ENCODE measurements at regions not wholly inside any gene's neighbourhood (a gene's known extent, or its start where the extent isn't known, plus 50 kb on each side); places are given as distances from the start of the nearest gene placed in this dataset.
"Not testable (repeated sequence)": the region's sequence is repeated elsewhere in the genome, so short reads cannot be mapped to it uniquely, and the experiment has no call there.

DNA sequence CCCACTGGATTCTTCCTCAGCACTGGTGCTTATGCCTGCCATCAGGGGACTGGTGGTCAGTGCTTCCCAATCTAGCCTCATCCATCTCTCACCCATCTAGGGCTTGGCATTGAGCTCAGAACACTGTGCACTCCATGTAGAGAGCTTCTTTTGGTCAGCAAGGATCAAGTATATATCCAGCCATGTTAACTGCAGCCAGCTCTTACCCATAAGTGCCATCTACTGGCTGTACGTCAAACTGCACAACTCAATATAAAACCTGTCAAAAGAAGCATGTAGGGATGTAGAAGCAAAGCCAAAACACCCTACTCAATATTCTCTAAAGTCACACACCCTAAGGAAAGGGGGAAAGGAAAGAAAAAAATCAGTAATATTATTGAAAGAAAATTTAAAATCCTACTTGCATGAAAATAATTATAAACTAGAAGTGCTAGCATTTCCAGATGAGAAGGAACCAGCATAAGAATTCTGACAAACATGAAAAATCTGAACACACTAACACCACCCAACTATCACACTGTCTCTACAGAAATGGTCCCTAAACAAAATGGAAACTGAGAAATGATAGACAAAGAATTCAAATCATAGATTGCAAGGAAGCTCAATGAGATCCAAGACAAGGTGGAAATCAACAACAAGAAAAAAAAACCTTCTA is 531.1 kb upstream of the STEAP1 start:
- DNase-seq (ENCODE audit: low spot score): no peak
- Mint-ChIP-seq H3K4me1 (ENCODE audit: low read depth) (peaks cover 22% of the 10 kb centered on the region), H3K4me3 (ENCODE audit: low read depth) (no peak overlapping the region), H3K9me3 (no peaks in the 10 kb centered on the region), H3K27me3 (ENCODE audit: low read depth) (no peaks in the 10 kb centered on the region), H3K27ac (no peak overlapping the region), H3K36me3 (ENCODE audit: low read depth) (no peaks in the 10 kb centered on the region)
- intact Hi-C loops (cut with micrococcal nuclease): loop anchor here (5.0 to 10.0 kb wide), 4 partner anchors 802 to 1381 kb away; no protein-coding TSS in a partner anchor

DNA sequence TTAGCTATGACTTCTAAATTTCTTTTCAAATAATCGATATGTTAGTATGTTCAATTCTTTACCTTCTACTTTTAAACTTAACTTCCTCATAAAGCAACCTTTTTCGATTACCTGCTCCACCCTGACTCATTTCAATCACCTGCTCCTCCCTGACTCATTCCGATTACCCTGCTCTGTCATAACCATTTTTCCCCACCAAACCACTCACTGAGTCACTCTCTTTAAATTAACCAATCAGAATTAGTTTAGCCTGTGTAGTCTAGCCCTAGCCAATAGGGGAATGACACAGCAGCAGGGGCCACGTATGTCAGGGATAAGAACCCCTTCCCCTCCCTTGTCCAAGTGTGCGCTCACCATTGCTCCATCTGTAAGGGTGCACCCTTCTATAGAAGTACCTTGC is 530.1 kb upstream of the STEAP1 start:
- H3K4me1 Mint-ChIP-seq (ENCODE audit: low read depth): peaks cover 20% of the 10 kb centered on the region
- H3K36me3 Mint-ChIP-seq (ENCODE audit: low read depth); H3K4me3 Mint-ChIP-seq (ENCODE audit: low read depth); DNase-seq (ENCODE audit: low spot score); H3K9me3 Mint-ChIP-seq; H3K27me3 Mint-ChIP-seq (ENCODE audit: low read depth): not testable (repeated sequence)
- peak overlapping the region; percentile 3 for H3K27ac Mint-ChIP-seq
- intact Hi-C loops (cut with micrococcal nuclease): loop anchor here (5.0 to 10.0 kb wide), 4 partner anchors 801 to 1382 kb away; no protein-coding TSS in a partner anchor

DNA sequence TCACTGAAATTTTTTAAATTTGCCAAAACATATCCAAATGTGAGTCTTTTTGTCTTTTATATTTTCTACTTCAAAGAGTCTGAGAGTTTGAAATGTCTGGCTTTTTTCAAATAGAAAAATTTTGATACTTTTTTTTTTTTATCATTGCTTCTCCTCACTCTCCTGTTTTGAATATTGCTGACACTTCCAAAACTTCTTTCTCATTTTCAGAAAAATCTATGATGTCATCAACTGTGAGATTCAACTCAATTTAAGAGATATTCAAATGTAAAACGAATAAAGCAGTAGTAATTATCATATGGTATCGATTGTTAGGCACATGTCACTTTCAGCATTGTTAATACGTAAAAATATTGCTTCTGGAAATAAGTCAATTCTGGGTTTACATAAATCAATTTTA is 505.8 kb upstream of the STEAP1 start:
- Mint-ChIP-seq H3K27ac (no peak overlapping the region), H3K4me1 (ENCODE audit: low read depth) (no peaks in the 10 kb centered on the region), H3K9me3 (no peaks in the 10 kb centered on the region), H3K4me3 (ENCODE audit: low read depth) (no peak overlapping the region), H3K36me3 (ENCODE audit: low read depth) (no peaks in the 10 kb centered on the region), H3K27me3 (ENCODE audit: low read depth) (no peaks in the 10 kb centered on the region)
- intact Hi-C loops (cut with micrococcal nuclease): no loop called here
- DNase-seq (ENCODE audit: low spot score): no peak

DNA sequence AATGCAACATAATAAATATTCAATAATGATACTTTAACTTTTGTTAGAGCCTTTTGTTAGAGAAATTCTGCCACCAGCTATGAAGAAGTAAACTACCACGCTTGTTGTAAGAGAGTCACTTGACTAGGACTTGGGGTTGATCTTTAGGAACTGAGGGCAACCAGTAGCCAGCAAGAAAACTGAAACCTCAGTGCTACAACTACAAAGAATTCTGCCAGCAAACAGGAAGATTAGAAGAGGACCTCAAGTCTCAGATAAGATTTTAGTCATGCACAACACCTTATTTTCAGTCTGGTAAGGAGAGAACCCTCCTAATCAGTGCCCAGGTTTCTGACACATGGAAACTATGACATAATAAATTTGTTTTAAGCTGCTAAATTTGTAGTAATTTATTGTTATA is 498.3 kb upstream of the STEAP1 start:
- no peak overlapping the region for H3K4me3 Mint-ChIP-seq (ENCODE audit: low read depth)
- no peaks in the 10 kb centered on the region for H3K4me1 Mint-ChIP-seq (ENCODE audit: low read depth)
- DNase-seq (ENCODE audit: low spot score): no peak
- H3K36me3 Mint-ChIP-seq (ENCODE audit: low read depth): no peaks in the 10 kb centered on the region
- intact Hi-C loops (cut with micrococcal nuclease): no loop called here
- H3K27me3 Mint-ChIP-seq (ENCODE audit: low read depth): no peaks in the 10 kb centered on the region
- H3K27ac Mint-ChIP-seq: no peak overlapping the region
- H3K9me3 Mint-ChIP-seq: no peaks in the 10 kb centered on the region

DNA sequence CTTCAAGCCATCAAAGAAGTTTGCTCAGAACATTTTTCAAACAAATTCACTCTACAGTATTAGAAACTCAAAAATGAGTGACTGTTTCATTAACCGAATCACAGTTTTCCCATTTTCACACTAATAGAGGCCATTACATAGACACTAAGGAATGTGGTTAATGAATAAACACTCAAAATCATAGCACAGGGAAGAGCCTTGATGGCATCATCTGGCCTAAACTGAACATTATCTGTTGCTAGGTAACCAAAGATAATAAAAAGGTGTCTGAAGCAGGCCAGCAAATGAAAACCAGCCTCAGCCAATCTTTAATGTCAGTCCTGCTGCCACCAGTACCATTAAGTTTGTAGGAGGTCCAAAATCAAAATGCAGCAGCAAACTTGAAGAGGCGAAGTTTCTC is 492.4 kb upstream of the STEAP1 start:
- Mint-ChIP-seq H3K27me3 (ENCODE audit: low read depth) (no peaks in the 10 kb centered on the region), H3K9me3 (no peaks in the 10 kb centered on the region), H3K27ac (no peak overlapping the region), H3K4me1 (ENCODE audit: low read depth) (no peaks in the 10 kb centered on the region), H3K4me3 (ENCODE audit: low read depth) (no peak overlapping the region), H3K36me3 (ENCODE audit: low read depth) (no peaks in the 10 kb centered on the region)
- intact Hi-C loops (cut with micrococcal nuclease): no loop called here
- DNase-seq (ENCODE audit: low spot score): no peak

DNA sequence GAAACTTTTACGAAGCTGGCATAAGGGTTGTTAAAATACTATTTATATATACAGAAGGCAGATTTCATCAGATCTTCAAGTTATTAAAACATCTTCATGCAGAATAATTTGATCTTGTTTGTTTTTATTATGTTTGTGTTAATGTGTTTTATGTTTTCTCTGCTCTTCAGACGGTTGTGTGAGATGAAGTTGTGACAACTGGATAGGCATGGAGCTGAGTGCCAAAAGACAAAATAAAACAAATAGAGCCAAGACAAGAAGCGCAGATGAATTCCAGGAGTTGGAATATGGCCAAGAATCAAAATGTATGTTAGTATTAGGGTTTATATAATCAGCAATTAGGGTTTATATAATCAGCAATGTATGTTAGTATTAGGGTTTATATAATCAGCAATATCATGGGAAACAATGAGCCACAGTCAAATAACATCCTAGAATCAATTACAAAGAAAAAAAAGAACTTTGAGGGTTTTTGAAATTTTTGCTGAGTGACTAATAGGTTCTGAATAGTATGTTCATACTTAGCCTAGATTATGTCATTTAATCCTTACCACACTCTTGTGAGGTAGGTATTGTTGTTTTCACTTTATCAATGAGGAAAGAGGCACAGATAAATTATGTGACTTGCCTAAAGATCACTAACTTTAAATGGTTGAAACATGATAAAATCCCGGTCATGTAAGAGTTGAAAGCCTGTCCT is 488.0 kb upstream of the STEAP1 start:
- no peaks in the 10 kb centered on the region for H3K27me3 Mint-ChIP-seq (ENCODE audit: low read depth)
- DNase-seq (ENCODE audit: low spot score): no peak
- H3K27ac Mint-ChIP-seq: no peak overlapping the region
- H3K4me1 Mint-ChIP-seq (ENCODE audit: low read depth): no peaks in the 10 kb centered on the region
- intact Hi-C loops (cut with micrococcal nuclease): no loop called here
- no peak overlapping the region for H3K4me3 Mint-ChIP-seq (ENCODE audit: low read depth)
- H3K9me3 Mint-ChIP-seq: no peaks in the 10 kb centered on the region
- H3K36me3 Mint-ChIP-seq (ENCODE audit: low read depth): no peaks in the 10 kb centered on the region

DNA sequence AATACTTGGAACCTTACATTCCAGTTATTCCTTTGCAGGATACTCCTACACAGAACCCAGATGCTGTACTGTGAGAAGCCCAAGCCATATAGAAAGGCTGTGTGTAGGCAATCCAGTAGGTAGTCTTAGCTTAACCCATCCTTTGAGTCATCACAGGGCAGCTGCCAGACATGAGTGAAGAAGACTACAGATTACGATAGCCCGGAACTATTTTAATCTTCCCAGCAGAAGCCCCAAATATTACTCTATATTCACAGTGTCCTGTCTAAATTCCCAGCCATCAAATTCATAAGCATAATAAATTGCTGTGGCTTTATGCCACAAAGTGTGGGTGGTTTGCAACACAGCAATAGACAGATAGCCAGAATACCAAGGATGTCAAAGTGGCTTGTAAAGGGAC is 474.1 kb upstream of the STEAP1 start:
- DNase-seq (ENCODE audit: low spot score): no peak
- no peak overlapping the region for H3K27ac Mint-ChIP-seq
- no peaks in the 10 kb centered on the region for H3K9me3 Mint-ChIP-seq
- H3K36me3 Mint-ChIP-seq (ENCODE audit: low read depth): no peaks in the 10 kb centered on the region
- no peaks in the 10 kb centered on the region for H3K4me1 Mint-ChIP-seq (ENCODE audit: low read depth)
- no peaks in the 10 kb centered on the region for H3K27me3 Mint-ChIP-seq (ENCODE audit: low read depth)
- intact Hi-C loops (cut with micrococcal nuclease): no loop called here
- no peak overlapping the region for H3K4me3 Mint-ChIP-seq (ENCODE audit: low read depth)

DNA sequence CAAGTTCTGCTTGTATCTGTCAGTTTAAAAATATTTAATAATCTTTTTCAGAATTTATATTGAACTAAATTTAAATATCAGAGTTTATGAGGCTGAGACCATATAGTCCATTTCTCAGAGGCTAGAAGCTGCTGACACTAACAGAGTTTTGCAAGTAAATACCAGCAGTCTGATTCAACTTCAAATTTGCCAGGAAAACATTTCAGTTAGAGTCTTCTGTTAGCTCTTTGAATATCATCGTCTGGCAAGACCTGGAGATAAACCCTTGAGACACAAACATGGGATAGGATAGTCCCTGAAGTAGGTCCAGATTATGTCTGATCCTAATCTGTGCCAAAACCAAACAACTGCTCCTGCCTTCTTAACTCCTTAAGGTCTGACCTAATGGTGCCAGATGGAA is 472.8 kb upstream of the STEAP1 start:
- Mint-ChIP-seq H3K27ac (no peak overlapping the region), H3K36me3 (ENCODE audit: low read depth) (no peaks in the 10 kb centered on the region), H3K4me1 (ENCODE audit: low read depth) (no peaks in the 10 kb centered on the region), H3K27me3 (ENCODE audit: low read depth) (no peaks in the 10 kb centered on the region), H3K9me3 (no peaks in the 10 kb centered on the region), H3K4me3 (ENCODE audit: low read depth) (no peak overlapping the region)
- DNase-seq (ENCODE audit: low spot score): no peak
- intact Hi-C loops (cut with micrococcal nuclease): no loop called here

DNA sequence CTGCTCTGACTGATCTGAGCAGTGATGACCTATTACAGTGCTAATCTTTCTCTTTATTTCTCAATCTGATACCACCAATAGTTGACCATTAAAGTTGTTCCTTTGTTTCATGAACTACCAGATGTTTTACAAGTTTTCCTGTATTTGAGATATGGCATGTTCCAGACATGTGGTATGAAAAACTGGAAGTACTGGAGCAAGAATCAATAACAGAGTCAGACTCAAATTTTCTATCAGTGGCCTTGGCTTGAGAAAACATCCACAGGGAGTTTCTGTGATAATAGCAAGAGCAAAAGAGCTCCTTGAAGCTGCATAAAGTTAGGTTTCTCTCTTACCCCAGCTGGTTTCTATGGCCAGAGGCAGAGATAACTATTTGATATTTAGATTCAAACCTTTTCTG is 469.0 kb upstream of the STEAP1 start:
- H3K4me1 Mint-ChIP-seq (ENCODE audit: low read depth): no peaks in the 10 kb centered on the region
- H3K36me3 Mint-ChIP-seq (ENCODE audit: low read depth): no peaks in the 10 kb centered on the region
- intact Hi-C loops (cut with micrococcal nuclease): no loop called here
- H3K4me3 Mint-ChIP-seq (ENCODE audit: low read depth): no peak overlapping the region
- no peaks in the 10 kb centered on the region for H3K9me3 Mint-ChIP-seq
- H3K27me3 Mint-ChIP-seq (ENCODE audit: low read depth): no peaks in the 10 kb centered on the region
- no peak overlapping the region for H3K27ac Mint-ChIP-seq
- DNase-seq (ENCODE audit: low spot score): no peak

DNA sequence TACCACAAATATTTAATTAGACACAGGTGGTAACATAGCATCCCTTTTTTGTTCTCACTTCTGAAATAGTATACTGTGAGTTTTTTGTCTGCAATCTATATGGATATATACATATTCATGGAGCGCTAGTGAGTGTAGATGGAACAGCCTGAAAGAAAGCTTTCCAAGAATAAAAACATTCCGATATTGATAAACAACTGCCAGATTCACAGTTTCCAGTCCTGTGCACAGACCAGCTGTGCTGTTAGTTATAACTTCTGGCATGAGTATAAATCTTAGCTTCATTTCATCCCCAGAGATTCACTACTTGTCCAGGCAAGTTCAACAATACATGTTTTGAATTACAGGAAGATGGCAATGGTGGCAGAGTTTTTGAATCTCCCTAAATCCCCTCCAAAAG is 467.1 kb upstream of the STEAP1 start:
- Mint-ChIP-seq H3K4me1 (ENCODE audit: low read depth) (no peaks in the 10 kb centered on the region), H3K36me3 (ENCODE audit: low read depth) (no peaks in the 10 kb centered on the region), H3K27me3 (ENCODE audit: low read depth) (no peaks in the 10 kb centered on the region), H3K4me3 (ENCODE audit: low read depth) (no peak overlapping the region), H3K9me3 (no peaks in the 10 kb centered on the region), H3K27ac (no peak overlapping the region)
- intact Hi-C loops (cut with micrococcal nuclease): no loop called here
- no peak for DNase-seq (ENCODE audit: low spot score)

DNA sequence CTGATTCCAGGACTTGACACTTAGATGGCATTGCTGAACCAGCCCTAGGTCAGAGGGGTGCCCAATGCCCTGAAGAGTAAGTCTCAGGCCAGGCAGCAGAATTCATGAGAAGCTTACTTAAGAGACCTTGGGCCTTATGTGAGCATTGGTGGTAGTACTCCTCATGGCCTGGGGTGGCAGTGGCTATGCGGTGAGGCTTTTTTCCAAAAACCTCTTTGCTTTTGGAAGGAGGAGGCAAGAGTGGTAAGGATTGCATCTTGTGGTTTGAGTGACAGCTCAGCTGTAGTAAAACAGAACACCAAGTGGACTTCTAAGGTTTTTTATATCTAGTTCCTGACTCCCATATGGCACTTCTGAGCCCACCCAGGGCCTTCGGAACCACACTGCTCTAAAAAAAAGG is 459.0 kb upstream of the STEAP1 start:
- H3K4me1 Mint-ChIP-seq (ENCODE audit: low read depth): no peaks in the 10 kb centered on the region
- H3K36me3 Mint-ChIP-seq (ENCODE audit: low read depth): no peaks in the 10 kb centered on the region
- H3K4me3 Mint-ChIP-seq (ENCODE audit: low read depth): no peak overlapping the region
- H3K27me3 Mint-ChIP-seq (ENCODE audit: low read depth): no peaks in the 10 kb centered on the region
- DNase-seq (ENCODE audit: low spot score): no peak
- peaks cover 13% of the 10 kb centered on the region for H3K9me3 Mint-ChIP-seq
- intact Hi-C loops (cut with micrococcal nuclease): no loop called here
- H3K27ac Mint-ChIP-seq: no peak overlapping the region

DNA sequence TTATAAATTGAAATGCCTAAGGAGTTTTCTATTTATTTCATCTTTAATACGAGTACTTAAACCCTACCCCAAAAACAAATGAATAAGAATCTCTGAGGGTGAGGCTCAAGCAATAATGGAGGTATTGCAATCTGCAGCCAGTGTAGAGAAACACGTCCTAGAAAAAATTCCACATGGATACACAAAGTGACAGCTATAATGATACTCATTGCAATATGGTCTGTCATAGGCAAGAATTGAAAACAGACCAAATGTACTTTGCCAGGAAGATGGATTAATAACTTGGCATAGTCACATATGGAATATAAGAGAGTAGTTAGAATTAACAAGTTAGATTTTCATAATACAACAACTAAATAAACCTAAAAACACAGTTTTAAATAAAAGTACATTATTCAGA is 440.1 kb upstream of the STEAP1 start:
- Mint-ChIP-seq H3K27ac (no peak overlapping the region), H3K27me3 (ENCODE audit: low read depth) (no peaks in the 10 kb centered on the region), H3K4me1 (ENCODE audit: low read depth) (no peaks in the 10 kb centered on the region), H3K4me3 (ENCODE audit: low read depth) (no peak overlapping the region), H3K36me3 (ENCODE audit: low read depth) (no peaks in the 10 kb centered on the region), H3K9me3 (no peaks in the 10 kb centered on the region)
- intact Hi-C loops (cut with micrococcal nuclease): no loop called here
- DNase-seq (ENCODE audit: low spot score): no peak

DNA sequence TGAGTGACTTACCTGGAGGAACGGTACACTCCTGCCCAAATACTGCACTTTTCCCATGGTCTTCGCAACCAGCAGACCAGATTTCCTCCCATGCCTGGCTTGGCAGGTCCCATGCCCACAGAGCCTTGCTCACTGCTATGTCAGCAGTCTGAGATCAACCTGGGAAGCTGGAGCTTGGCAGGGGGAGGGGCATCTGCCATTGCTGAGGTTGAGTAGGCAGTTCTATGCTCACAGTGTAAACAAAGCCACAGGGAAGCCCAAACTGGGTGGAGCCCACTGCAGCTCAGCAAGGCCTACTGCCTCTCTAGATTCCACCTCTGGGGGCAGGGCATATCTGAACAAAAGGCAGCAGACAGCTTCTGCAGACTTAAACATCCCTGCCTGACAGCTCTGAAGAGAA is 435.3 kb upstream of the STEAP1 start:
- intact Hi-C loops (cut with micrococcal nuclease); H3K4me3 Mint-ChIP-seq (ENCODE audit: low read depth): not testable (repeated sequence)

More for the DNA sequence above, 435.3 kb upstream of the STEAP1 start:
- H3K36me3 Mint-ChIP-seq (ENCODE audit: low read depth); H3K9me3 Mint-ChIP-seq; H3K4me1 Mint-ChIP-seq (ENCODE audit: low read depth); DNase-seq (ENCODE audit: low spot score); H3K27ac Mint-ChIP-seq; H3K27me3 Mint-ChIP-seq (ENCODE audit: low read depth): not testable (repeated sequence)

Measured in activated T-helper 2 cell treated with anti-CD3 and anti-CD28 coated beads, Interferon-gamma antibody, Interleukin-2, Interleukin-4, amounts not matched to agents 10 μg/mL and 5 μg/mL and 100 μg/mL, durations not matched to agents 14 hours and 24 hours and 36 hours (primary cell).